A549 (cell line): ENCODE measurements at regions not wholly inside any gene's neighbourhood (a gene's known extent, or its start where the extent isn't known, plus 50 kb on each side); places are given as distances from the start of the nearest gene placed in this dataset.

Source experiments
- ATAC-seq, 2 experiments: fragments of 200-7000 bp in 1 of 2; fragments of >200 bp in 1 of 2; cut with Nextera tagmentation in 1 of 2; cut with Tn5 transposase in 1 of 2; 3 replicates each; pipeline versions ENCODE4 v1.8.0 to v1.9.1; 2018 to 2020; ENCODE audit warnings: mild to moderate bottlenecking in 1 of 2, moderate library complexity in 1 of 2
- CTCF ChIA-PET: fragments of 300-600 bp; sonication (Branson Sonifier 250); formaldehyde crosslinking; extraction: SDS; loops from one replicate; lab custom pipeline; 2021; ENCODE audit warnings: antibody characterized with exemption, inconsistent platforms; lab: Yijun Ruan, JAX
- POLR2A ChIA-PET: fragments of 350-600 bp; formaldehyde crosslinking; extraction: SDS; loops from one replicate; lab custom pipeline; 2021; ENCODE audit warnings: antibody characterized with exemption, inconsistent platforms; lab: Yijun Ruan, JAX
- DNase-seq, 2 experiments: peaks; one replicate each; pipeline versions ENCODE4 v3.0.0 to v3.0.0-alpha.2; 2011 to 2016; ENCODE audit warnings: low read depth in 1 of 2, low spot score in 1 of 2
- FAIRE-seq: peaks from 2 replicates; lab custom pipeline; 2011; peaks lifted over from hg19 to GRCh38; lab: Jason Lieb, UNC
- H3K27ac ChIP-seq, 2 experiments: fragments of >200 bp; sonication (Bioruptor Twin); formaldehyde crosslinking; 3 replicates each; pipeline ENCODE4 v1.5.1; 2016 to 2017
- H3K4me1 ChIP-seq: fragments of >200 bp; sonication (Bioruptor Twin); formaldehyde crosslinking; 3 replicates; pipeline ENCODE4 v1.6.1; 2016
- H3K4me2 ChIP-seq: fragments of >200 bp; sonication (Bioruptor Twin); formaldehyde crosslinking; 3 replicates; pipeline ENCODE4 v1.6.1; 2016
- H3K4me3 ChIP-seq: fragments of >200 bp; sonication (Bioruptor Twin); formaldehyde crosslinking; 3 replicates; pipeline ENCODE4 v1.5.1; 2016
- H3K9me3 ChIP-seq: fragments of >200 bp; sonication (Bioruptor Twin); formaldehyde crosslinking; 3 replicates; pipeline ENCODE4 v1.6.1; 2016
- CBX2 ChIP-seq: fragments of 200-600 bp; sonication (generic); IDR thresholded peaks from 2 replicates; pipeline ENCODE4 v1.6.1; 2016; ENCODE audit warnings: low read depth, mild to moderate bottlenecking, borderline replicate concordance
- CTCF ChIP-seq: fragments of >200 bp; sonication (Bioruptor Twin); formaldehyde crosslinking; IDR thresholded peaks from 3 replicates; pipeline ENCODE4 v1.5.1; 2016
- EHF ChIP-seq: fragments of 250-450 bp; sonication (Bioruptor Pico); IDR thresholded peaks from 2 replicates; pipeline ENCODE4 v1.5.0; 2020; ENCODE audit warnings: mild to moderate bottlenecking
- EHMT2 ChIP-seq: fragments of 200-600 bp; sonication (generic); IDR thresholded peaks from 2 replicates; pipeline ENCODE4 v1.6.1; 2016; ENCODE audit warnings: antibody characterized with exemption, low read depth, mild to moderate bottlenecking, moderate library complexity
- EP300 ChIP-seq, 2 experiments: fragments of >200 bp; sonication (Bioruptor Twin); formaldehyde crosslinking; IDR thresholded peaks; 2 replicates in 1 of 2; 3 replicates in 1 of 2; pipeline ENCODE4 v1.6.1; 2016 to 2017
- ESRRA ChIP-seq: fragments of 150-350 bp; IDR thresholded peaks from 2 replicates; pipeline ENCODE4 v1.6.1; 2014; ENCODE audit warnings: mild to moderate bottlenecking, low read length, borderline replicate concordance
- HDAC2 ChIP-seq: fragments of 200-600 bp; sonication (generic); IDR thresholded peaks from 2 replicates; pipeline ENCODE4 v1.6.1; 2016
- JUN ChIP-seq, 2 experiments: fragments of >200 bp; sonication (Bioruptor Twin); formaldehyde crosslinking; IDR thresholded peaks; 2 replicates in 1 of 2; 3 replicates in 1 of 2; pipeline ENCODE4 v1.6.1; 2016 to 2017
- JUNB ChIP-seq: fragments of >200 bp; sonication (Bioruptor Twin); formaldehyde crosslinking; IDR thresholded peaks from 2 replicates; pipeline ENCODE4 v1.6.1; 2016
- MAZ ChIP-seq: fragments of 150-350 bp; IDR thresholded peaks from 2 replicates; pipeline ENCODE4 v1.6.1; 2014; ENCODE audit warnings: antibody characterized with exemption, low read depth, low read length, borderline replicate concordance
- NPAS2 ChIP-seq: fragments of 250-450 bp; sonication (Bioruptor Pico); IDR thresholded peaks from 2 replicates; pipeline ENCODE4 v1.8.0; 2022; ENCODE audit warnings: mild to moderate bottlenecking, moderate library complexity, borderline replicate concordance
- POLR2A ChIP-seq: IDR thresholded peaks from 2 replicates; pipeline ENCODE4 v1.6.1; 2012; ENCODE audit warnings: mild to moderate bottlenecking, low read length
- POLR2AphosphoS2 ChIP-seq: conservative IDR thresholded peaks from 2 replicates; pipeline ENCODE4 v1.6.1; 2012; ENCODE audit warnings: low read length, improper control_type of control experiment, inconsistent platforms
- RAD21 ChIP-seq, 2 experiments: fragments of >200 bp in 1 of 2; sonication (Bioruptor Twin) in 1 of 2; formaldehyde crosslinking in 1 of 2; IDR thresholded peaks in 1 of 2; conservative IDR thresholded peaks in 1 of 2; 2 replicates in 1 of 2; 3 replicates in 1 of 2; pipeline ENCODE4 v1.6.1; 2012 to 2018; ENCODE audit warnings: inconsistent platforms in 1 of 2
- TFCP2L1 ChIP-seq: fragments of 250-450 bp; sonication (Bioruptor Pico); IDR thresholded peaks from 2 replicates; pipeline ENCODE4 v1.5.0; 2021; ENCODE audit warnings: mild to moderate bottlenecking
- TP53 ChIP-seq: fragments of 250-450 bp; sonication (Bioruptor Pico); IDR thresholded peaks from 2 replicates; pipeline ENCODE4 v1.5.0; 2021; ENCODE audit warnings: mild to moderate bottlenecking, moderate library complexity
- ZC3H11A ChIP-seq: fragments of 450-650 bp; IDR thresholded peaks from 2 replicates; pipeline ENCODE4 v1.6.1; 2014; ENCODE audit warnings: antibody characterized with exemption, mild to moderate bottlenecking
- ZNF302 ChIP-seq: fragments of 250-450 bp; sonication (Bioruptor Pico); IDR thresholded peaks from 2 replicates; pipeline ENCODE4 v1.9.0; 2021; ENCODE audit warnings: inconsistent platforms, mild to moderate bottlenecking, moderate library complexity
- WGBS: methylation state at CpG from one replicate; pipeline ENCODE4 v1.1.6; 2017; ENCODE audit errors: missing lambda C conversion rate; 5-methylcytosine and 5-hydroxymethylcytosine counted together
- TF ChIP-seq, protein P1 (sequence below): IDR thresholded peaks from 2 replicates; pipeline ENCODE4 v1.6.1; 2012; ENCODE audit warnings: low read depth, borderline replicate concordance
- TF ChIP-seq, protein P2 (sequence below): IDR thresholded peaks from 2 replicates; pipeline ENCODE4 v1.6.1; 2012
- TF ChIP-seq, protein P3 (sequence below): IDR thresholded peaks from 2 replicates; pipeline ENCODE4 v1.6.1; 2012

DNA sequence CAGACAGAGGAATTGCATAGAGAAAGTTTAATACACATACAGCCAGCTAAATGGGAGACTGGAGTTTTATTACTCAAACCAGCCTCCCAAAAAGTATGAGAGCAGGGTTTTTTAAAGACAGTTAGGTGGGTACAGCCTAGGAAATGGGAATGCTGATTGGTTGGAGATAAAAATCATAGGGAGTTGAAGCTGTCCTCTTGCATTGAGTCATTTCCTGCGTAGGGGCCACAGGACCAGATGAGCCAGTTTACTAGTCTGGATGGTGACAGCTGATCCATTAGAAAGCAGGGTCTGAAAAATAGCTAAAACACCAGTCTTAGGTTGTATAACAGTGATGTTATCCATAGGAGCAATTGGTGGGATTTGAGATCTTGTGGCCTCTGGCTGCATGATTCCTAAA lies 76.1 kb upstream of the POM121L12 start:
- ChIA-PET CTCF (no interaction called here), POLR2A (no interaction called here)
- no peak for DNase-seq
- TF ChIP-seq NPAS2 (CRISPR knock-in tag) (no peak), MAZ (no peak), EHF (CRISPR knock-in tag) (no peak), HDAC2 (no peak), JUN (IDR thresholded peaks at IDR 0.05) (no peak)
- TF ChIP-seq, protein P1, sequence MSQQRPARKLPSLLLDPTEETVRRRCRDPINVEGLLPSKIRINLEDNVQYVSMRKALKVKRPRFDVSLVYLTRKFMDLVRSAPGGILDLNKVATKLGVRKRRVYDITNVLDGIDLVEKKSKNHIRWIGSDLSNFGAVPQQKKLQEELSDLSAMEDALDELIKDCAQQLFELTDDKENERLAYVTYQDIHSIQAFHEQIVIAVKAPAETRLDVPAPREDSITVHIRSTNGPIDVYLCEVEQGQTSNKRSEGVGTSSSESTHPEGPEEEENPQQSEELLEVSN = no peak
- 4% methylated on average over 1 of the region's 1 CpG for WGBS
- Histone ChIP-seq H3K4me1 (no peaks in the 10 kb centered on the region), H3K4me3 (no peak overlapping the region), H3K9me3 (no peaks in the 10 kb centered on the region), H3K4me2 (no peak overlapping the region), H3K27ac (no peak overlapping the region)
- no peak for FAIRE-seq
- no peak for ATAC-seq

DNA sequence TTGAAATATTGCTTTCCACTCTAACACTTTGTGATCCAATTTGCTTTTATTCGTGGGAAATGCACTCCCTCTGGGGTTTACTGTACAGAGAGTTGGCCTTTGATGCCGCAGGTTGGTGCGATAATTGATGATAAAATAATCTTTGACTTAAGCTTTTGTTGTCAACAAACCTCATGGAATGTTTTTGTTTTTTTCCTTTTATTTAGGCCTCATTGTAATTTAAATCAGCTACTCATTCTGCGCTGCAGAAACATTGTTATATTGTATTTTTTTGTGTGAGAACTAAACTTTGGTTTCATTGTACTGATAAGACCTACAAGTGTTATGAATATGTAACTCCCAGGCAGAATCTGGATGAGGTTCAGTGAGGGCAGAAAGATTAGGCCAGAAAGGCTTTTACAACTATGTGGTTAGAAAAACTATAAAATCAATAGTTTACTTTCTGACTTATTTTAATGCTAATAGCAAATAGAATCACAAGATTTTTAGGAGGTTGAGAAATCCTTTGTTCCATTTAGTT lies 76.8 kb upstream of the POM121L12 start:
- no peak overlapping the region for H3K27ac ChIP-seq
- ATAC-seq (no peak), DNase-seq (no peak), FAIRE-seq (no peak)
- WGBS = 16% methylated on average over 4 of the region's 4 CpGs
- POLR2A ChIA-PET = no interaction called here
- H3K4me1 ChIP-seq = no peaks in the 10 kb centered on the region
- no peak overlapping the region for H3K4me3 ChIP-seq
- CTCF ChIA-PET = no interaction called here
- H3K4me2 ChIP-seq = no peak overlapping the region
- TF ChIP-seq TP53 (CRISPR knock-in tag) (no peak), EP300 (IDR thresholded peaks at IDR 0.05) (no peak), ZNF302 (CRISPR knock-in tag) (no peak), JUN (IDR thresholded peaks at IDR 0.05) (no peak), CTCF (no peak), POLR2AphosphoS2 (no peak), EHMT2 (no peak), ZC3H11A (no peak), POLR2A (no peak), NPAS2 (CRISPR knock-in tag) (no peak), TFCP2L1 (no peak), ESRRA (no peak), JUNB (no peak), MAZ (no peak)
- TF ChIP-seq, protein P2, sequence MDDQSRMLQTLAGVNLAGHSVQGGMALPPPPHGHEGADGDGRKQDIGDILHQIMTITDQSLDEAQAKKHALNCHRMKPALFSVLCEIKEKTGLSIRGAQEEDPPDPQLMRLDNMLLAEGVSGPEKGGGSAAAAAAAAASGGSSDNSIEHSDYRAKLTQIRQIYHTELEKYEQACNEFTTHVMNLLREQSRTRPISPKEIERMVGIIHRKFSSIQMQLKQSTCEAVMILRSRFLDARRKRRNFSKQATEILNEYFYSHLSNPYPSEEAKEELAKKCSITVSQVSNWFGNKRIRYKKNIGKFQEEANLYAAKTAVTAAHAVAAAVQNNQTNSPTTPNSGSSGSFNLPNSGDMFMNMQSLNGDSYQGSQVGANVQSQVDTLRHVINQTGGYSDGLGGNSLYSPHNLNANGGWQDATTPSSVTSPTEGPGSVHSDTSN = no peak
- TF ChIP-seq, protein P3, sequence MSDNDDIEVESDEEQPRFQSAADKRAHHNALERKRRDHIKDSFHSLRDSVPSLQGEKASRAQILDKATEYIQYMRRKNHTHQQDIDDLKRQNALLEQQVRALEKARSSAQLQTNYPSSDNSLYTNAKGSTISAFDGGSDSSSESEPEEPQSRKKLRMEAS = no peak
- no peaks in the 10 kb centered on the region for H3K9me3 ChIP-seq

- Histone ChIP-seq H3K9me3 (no peaks in the 10 kb centered on the region), H3K27ac (no peak overlapping the region)
- 22% methylated on average over 10 of the region's 10 CpGs for WGBS
- TF ChIP-seq EP300 (IDR thresholded peaks at IDR 0.05) (no peak), MAZ (no peak), CBX2 (no peak), TP53 (CRISPR knock-in tag) (no peak), RAD21 (conservative IDR thresholded peaks at IDR 0.05 in 1 of 2, IDR thresholded peaks at IDR 0.05 in 1 of 2) (no peak), TFCP2L1 (no peak), CTCF (no peak)
- TF ChIP-seq, all 56 proteins: peak for 0
- Histone ChIP-seq H3K4me2 (no peak overlapping the region), H3K4me3 (no peak overlapping the region), H3K4me1 (no peaks in the 10 kb centered on the region)
- DNase-seq = no peak
- ChIA-PET POLR2A (no interaction called here), CTCF (no interaction called here)
- ATAC-seq = no peak
- no peak for FAIRE-seq
These were observed 79.0 kb upstream of the POM121L12 start for GRCh38 chr7:52956379-52956915.
